Choroid plexus epithelial cell (primary cell): ENCODE measurements at regions not wholly inside any gene's neighbourhood (a gene's known extent, or its start where the extent isn't known, plus 50 kb on each side); places are given as distances from the start of the nearest gene placed in this dataset.

Source experiments
- DNase-seq: peaks from one replicate; pipeline ENCODE4 v3.0.0-alpha.2; 2010; ENCODE audit warnings: low read depth
- H3K4me3 ChIP-seq: 2 replicates; pipeline ENCODE4 v1.5.1; 2011; ENCODE audit warnings: low read depth, mild to moderate bottlenecking, control low read depth, low read length, moderate library complexity
- TF ChIP-seq, protein P1 (sequence below): conservative IDR thresholded peaks from 2 replicates; pipeline ENCODE4 v1.5.1; 2011; ENCODE audit warnings: low read depth, mild to moderate bottlenecking, control low read depth, inconsistent platforms, low read length, moderate library complexity

DNA sequence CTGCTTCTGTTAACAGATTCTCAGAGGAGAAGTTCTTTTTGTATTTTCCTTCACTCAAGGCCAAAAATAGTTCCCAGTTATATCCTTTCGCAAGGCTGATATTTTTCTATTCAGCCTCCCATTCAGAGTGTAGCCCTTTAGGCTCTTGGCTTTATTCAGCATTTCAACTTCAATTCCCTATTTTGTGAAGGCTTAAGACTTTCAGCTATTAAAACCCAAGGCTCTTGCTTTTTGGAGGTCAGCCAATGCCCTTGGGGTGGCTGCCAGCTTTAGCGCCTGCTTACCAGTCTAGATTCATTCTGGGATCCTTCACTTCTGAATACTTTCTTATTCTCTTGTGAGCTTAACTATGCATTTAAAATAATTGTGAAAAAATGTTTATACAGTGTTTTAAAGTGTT, 57.3 kb upstream of the ADGRA3 start:
- H3K4me3 ChIP-seq, result no peak overlapping the region
- no peak for DNase-seq
- TF ChIP-seq, protein P1, sequence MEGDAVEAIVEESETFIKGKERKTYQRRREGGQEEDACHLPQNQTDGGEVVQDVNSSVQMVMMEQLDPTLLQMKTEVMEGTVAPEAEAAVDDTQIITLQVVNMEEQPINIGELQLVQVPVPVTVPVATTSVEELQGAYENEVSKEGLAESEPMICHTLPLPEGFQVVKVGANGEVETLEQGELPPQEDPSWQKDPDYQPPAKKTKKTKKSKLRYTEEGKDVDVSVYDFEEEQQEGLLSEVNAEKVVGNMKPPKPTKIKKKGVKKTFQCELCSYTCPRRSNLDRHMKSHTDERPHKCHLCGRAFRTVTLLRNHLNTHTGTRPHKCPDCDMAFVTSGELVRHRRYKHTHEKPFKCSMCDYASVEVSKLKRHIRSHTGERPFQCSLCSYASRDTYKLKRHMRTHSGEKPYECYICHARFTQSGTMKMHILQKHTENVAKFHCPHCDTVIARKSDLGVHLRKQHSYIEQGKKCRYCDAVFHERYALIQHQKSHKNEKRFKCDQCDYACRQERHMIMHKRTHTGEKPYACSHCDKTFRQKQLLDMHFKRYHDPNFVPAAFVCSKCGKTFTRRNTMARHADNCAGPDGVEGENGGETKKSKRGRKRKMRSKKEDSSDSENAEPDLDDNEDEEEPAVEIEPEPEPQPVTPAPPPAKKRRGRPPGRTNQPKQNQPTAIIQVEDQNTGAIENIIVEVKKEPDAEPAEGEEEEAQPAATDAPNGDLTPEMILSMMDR, result no peak

DNA sequence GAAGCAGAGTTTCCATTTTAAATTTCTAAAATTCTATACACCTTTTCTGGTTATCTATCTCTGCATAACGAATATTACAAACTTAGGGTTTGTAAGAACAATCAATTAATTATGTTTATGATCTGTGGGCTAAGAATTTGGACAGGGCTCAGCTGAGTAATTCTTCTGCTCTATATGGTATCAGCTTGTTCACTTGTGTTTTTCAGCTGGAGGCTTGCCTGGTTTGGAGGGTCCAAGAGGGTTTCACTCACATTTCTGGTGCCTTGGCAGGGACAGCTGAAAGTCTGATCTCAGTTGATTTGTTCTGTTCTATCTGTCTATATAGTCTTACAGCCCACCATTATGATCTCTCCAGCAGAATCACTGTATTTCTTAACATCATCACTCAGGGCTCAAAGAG, 57.8 kb upstream of the ADGRA3 start:
- TF ChIP-seq, protein P1, result no peak
- H3K4me3 ChIP-seq, result no peak overlapping the region
- DNase-seq, result no peak

DNA sequence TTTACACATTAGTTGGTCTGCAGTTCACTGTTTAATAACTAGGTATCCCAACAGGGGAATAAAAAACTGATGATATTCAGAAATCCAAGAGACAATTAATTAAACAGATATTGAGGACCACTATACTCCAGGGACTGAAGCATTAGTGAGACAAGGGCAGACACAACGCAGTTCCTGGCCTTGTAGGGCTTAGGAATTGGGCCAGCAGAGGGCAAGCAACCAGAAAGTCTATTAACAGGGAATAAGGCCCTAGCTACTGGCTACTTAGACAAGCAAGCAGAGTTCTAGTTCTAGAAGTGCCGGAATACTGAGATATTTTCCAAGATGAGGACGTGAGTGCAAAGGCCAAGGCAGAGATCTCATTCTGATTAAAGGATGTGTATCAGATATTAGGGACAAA, 58.6 kb upstream of the ADGRA3 start:
- no peak for DNase-seq
- H3K4me3 ChIP-seq, result no peak overlapping the region
- TF ChIP-seq, protein P1, result no peak

DNA sequence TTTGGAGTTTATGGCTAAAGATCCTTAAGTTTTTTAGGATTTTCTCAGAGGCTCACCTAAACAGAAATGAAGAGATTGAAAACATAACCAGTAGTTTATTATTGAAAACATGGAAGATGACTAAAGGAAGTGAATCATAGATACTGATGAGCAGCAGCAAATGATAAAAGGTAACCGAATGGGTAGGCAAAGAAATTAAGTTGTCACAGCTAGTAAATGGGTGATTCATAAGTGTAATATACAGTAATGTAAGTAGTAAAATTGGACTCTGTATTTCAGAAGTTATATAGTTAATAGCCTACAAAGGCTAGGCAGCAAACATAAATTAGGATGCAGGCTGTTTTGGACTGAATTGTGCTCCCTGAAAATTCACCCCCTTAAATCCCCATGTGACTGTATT, 59.0 kb upstream of the ADGRA3 start:
- DNase-seq, result no peak
- H3K4me3 ChIP-seq, result no peak overlapping the region
- TF ChIP-seq, protein P1, result no peak

DNA sequence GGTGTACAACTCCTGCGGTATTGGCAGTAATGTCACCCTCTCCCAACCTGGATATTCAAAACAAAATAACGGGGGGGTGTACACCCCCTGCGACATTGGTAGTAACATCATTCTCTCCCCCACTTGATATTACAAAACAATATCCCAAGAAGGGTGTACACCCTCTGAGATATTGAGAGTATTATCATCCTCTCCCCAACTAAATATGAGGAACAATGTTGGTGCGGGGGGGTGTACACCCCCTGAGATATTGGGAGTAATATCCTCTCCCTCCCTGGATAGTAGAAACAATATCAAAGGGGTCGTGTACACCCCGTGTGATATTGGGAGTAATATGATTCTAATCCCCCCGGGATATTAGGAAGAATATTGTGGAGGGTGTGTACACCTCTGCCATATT, 71.4 kb upstream of the ADGRA3 start:
- TF ChIP-seq, protein P1, result no peak

DNA sequence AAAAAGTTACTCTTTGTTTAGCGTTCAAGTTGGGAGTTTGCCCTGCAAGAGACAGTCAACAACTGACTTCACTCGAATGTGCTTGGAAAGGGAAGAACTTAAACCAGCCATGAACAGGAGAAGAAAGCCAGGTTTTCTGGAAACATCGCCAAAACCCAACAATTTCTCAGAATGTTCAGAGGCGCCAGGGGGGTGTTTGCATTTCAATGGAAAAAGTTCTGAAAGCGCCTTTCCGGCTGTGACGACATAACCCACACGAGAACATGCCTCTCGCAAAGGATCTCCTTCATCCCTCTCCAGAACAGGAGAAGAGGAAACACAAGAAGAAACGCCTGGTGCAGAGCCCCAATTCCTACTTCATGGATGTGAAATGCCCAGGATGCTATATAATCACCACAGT, 78.1 kb upstream of the ADGRA3 start:
- H3K4me3 ChIP-seq, result no peak overlapping the region

More for the DNA sequence above, 71.4 kb upstream of the ADGRA3 start:
- DNase-seq, result no peak
- no peak overlapping the region for H3K4me3 ChIP-seq

DNA sequence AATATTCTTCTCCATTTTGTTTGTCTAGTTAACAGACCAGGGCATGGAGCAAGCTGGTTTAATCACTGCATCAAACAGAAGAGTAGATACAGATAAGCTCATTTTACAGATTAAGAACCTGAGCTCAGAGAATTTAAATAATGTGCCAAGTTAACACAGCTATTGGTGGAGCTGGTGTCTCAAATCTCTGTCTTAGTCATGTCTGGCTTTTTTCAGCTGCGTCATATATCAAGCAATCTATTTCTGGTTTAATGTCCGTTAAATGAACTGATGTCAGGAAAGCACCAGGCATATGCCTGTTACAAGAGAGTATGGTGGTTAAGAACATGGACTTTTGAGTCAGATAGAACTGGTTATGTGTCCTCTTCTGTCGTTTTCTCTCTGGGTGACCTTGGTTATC, 79.8 kb upstream of the ADGRA3 start:
- no peak overlapping the region for H3K4me3 ChIP-seq
- TF ChIP-seq, protein P1, result no peak
- no peak for DNase-seq

More for the DNA sequence above, 78.1 kb upstream of the ADGRA3 start:
- TF ChIP-seq, protein P1, result no peak
- DNase-seq, result no peak
